ENCODE measurements at regions not wholly inside any gene's neighbourhood (a gene's known extent, or its start where the extent isn't known, plus 50 kb on each side); places are given as distances from the start of the nearest gene placed in this dataset.
"Not testable (repeated sequence)": the region's sequence is repeated elsewhere in the genome, so short reads cannot be mapped to it uniquely, and the experiment has no call there.

DNA sequence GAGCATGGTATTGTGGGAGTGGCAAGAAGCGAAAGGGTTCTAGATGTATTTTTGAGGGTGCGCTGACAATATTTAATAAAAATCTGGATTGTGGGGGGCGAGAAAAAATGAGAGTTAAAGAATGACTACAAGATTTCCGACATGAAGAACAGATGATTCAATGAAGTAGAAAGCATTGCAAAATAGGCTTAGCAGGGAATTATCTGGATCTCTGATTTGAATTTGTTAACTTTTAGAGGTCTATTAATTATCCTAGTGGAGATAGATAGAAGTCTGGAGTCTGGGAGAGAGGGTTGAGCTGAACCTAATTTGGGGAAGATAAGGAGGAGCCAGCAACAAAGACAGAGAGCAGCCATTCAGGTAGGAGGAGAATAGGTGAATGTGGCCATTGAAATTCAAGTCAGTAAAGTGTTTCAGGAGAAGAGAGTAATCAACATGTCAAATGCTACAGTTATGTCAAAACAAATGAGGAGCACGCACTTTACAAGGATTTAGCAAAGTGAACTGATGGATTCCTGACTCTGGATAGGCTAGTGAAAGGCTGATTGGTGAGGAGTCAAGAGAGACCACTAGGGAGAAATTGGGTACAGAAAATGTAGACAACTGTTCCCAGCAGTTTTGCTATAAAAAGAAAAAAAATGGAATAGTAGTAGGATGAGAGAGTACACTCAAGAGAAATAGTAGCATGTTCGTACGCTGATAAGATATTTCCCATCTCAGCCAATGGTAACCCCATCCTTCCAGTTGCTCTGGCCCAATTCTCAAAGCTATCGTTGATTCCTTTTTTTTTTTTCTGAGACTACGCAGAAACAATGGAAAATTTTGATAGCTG, 393.2 kb upstream of the CXADR start:
- Histone ChIP-seq H3K27me3 (ENCODE audit: control insufficient read depth, insufficient read depth, low read length) (no peaks in the 10 kb centered on the region), H3K36me3 (ENCODE audit: control insufficient read depth, insufficient read depth, low read length) (no peaks in the 10 kb centered on the region), H3K4me3 (ENCODE audit: low read depth, low read length) (no peak overlapping the region)
- DNase-seq (ENCODE audit: low read depth): no peak
- TF ChIP-seq, protein P1, sequence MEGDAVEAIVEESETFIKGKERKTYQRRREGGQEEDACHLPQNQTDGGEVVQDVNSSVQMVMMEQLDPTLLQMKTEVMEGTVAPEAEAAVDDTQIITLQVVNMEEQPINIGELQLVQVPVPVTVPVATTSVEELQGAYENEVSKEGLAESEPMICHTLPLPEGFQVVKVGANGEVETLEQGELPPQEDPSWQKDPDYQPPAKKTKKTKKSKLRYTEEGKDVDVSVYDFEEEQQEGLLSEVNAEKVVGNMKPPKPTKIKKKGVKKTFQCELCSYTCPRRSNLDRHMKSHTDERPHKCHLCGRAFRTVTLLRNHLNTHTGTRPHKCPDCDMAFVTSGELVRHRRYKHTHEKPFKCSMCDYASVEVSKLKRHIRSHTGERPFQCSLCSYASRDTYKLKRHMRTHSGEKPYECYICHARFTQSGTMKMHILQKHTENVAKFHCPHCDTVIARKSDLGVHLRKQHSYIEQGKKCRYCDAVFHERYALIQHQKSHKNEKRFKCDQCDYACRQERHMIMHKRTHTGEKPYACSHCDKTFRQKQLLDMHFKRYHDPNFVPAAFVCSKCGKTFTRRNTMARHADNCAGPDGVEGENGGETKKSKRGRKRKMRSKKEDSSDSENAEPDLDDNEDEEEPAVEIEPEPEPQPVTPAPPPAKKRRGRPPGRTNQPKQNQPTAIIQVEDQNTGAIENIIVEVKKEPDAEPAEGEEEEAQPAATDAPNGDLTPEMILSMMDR (IDR thresholded peaks at IDR 0.05; ENCODE audit: insufficient read depth, low read length, poor library complexity, severe bottlenecking): no peak

- H3K4me3 ChIP-seq (ENCODE audit: low read depth, low read length); DNase-seq (ENCODE audit: low read depth); H3K27me3 ChIP-seq (ENCODE audit: control insufficient read depth, insufficient read depth, low read length); H3K36me3 ChIP-seq (ENCODE audit: control insufficient read depth, insufficient read depth, low read length): not testable (repeated sequence)
These were observed 385.4 kb upstream of the CXADR start for GRCh38 chr21:17127395-17127794.

DNA sequence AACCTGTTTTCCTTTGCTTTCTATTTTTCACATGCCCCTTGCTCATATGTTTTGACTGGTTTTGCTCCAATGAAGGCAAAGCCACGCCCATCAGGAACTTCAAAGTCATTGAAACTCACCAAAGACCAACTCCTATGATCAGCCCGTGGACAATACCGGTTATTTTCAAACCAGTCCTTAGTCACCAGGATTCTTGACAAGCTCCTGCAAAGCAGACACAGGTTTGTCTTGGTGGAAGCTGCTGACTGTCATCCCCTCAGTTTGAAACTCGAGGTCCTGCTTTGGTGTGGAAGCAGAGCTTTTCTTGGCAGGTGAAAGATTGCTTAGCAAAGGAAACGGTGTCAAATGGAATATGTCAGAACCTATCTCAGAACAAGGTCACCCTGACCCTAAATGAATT, 384.7 kb upstream of the CXADR start:
- DNase-seq (ENCODE audit: low read depth): no peak
- Histone ChIP-seq H3K4me3 (ENCODE audit: low read depth, low read length) (no peak overlapping the region), H3K27me3 (ENCODE audit: control insufficient read depth, insufficient read depth, low read length) (no peaks in the 10 kb centered on the region), H3K36me3 (ENCODE audit: control insufficient read depth, insufficient read depth, low read length) (no peaks in the 10 kb centered on the region)
- TF ChIP-seq, protein P1 (IDR thresholded peaks at IDR 0.05; ENCODE audit: insufficient read depth, low read length, poor library complexity, severe bottlenecking): no peak

DNA sequence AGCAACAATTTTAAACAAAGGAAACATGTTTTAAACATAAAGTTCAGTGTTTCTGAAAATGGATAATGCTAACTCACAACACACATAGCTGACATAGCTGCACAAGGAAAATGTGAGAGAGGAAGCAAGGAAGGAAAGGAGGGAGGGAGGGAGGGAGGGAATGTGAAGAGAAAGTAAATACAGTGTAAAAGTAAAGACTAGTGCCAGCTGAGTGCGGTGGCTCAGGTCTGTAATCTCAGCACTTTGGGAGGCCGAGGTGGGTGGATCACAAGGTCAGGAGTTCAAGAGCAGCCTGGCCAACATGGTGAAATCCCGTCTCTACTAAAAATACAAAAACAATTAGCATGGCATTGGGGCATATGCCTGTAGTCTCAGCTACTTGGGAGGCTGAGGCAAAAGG, 373.7 kb upstream of the CXADR start:
- not testable (repeated sequence) for DNase-seq (ENCODE audit: low read depth); H3K36me3 ChIP-seq (ENCODE audit: control insufficient read depth, insufficient read depth, low read length); H3K4me3 ChIP-seq (ENCODE audit: low read depth, low read length); H3K27me3 ChIP-seq (ENCODE audit: control insufficient read depth, insufficient read depth, low read length)

DNA sequence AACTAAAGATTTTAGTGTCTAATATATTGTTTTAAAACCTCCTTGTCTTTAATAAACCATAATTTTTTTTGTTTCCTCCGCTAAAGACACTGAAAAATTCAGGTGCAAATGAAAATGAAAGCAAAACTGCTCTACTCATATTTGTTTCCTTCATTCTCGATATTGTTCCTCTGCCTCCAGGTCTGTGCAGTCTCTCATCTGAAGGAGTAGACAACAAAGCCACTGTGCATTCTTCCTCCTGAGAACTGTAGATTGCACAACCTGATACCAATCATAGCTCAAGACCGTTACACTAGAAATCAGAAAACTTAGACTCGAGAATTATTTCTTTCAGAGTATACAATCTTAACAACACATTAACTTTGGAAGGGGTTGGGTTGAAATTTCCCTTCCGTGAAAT, 373.1 kb upstream of the CXADR start:
- Histone ChIP-seq H3K36me3 (ENCODE audit: control insufficient read depth, insufficient read depth, low read length) (no peaks in the 10 kb centered on the region), H3K27me3 (ENCODE audit: control insufficient read depth, insufficient read depth, low read length) (no peaks in the 10 kb centered on the region), H3K4me3 (ENCODE audit: low read depth, low read length) (no peak overlapping the region)
- no peak for DNase-seq (ENCODE audit: low read depth)
- TF ChIP-seq, protein P1 (IDR thresholded peaks at IDR 0.05; ENCODE audit: insufficient read depth, low read length, poor library complexity, severe bottlenecking): no peak

DNA sequence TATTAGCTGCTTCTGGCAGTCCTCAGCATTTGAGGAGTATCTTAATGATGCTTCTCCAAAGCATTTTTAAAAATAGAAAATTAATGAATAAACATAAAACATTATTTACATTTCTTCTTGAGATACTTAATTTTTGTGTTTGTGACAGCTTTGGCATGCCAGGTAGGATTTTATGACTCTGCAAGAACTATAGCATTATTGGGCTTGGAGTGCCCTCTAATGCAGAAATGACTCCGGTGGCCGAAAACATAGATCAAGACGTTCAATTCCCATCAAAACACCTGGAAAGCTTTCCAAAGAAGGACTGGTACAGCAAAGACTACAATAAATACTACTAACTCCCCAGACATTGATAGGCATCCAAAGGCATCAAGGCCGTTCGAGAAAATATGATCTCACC, 366.4 kb upstream of the CXADR start:
- TF ChIP-seq, protein P1 (IDR thresholded peaks at IDR 0.05; ENCODE audit: insufficient read depth, low read length, poor library complexity, severe bottlenecking): no peak
- no peak for DNase-seq (ENCODE audit: low read depth)
- Histone ChIP-seq H3K4me3 (ENCODE audit: low read depth, low read length) (no peak overlapping the region), H3K27me3 (ENCODE audit: control insufficient read depth, insufficient read depth, low read length) (no peaks in the 10 kb centered on the region), H3K36me3 (ENCODE audit: control insufficient read depth, insufficient read depth, low read length) (no peaks in the 10 kb centered on the region)

DNA sequence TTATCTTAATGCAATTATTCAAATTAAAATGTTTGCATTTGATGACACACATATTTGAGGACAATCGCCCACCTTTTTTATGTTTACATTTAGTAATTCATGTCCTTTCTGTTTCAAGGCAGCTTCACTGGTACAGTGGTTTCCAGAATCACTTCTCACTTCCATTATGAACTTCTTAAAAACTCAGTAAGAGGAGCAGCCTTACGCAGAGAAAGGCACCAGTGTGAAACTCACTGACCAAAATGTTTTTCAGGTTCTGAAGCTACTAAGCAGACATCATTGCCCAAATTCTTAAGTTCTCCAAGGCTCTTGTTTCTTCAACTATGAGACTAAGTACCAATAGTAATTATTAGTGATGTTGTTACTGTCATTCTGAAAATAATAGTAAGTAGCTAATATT, 353.1 kb upstream of the CXADR start:
- DNase-seq (ENCODE audit: low read depth): no peak

More for the DNA sequence above, 353.1 kb upstream of the CXADR start:
- Histone ChIP-seq H3K4me3 (ENCODE audit: low read depth, low read length) (no peak overlapping the region), H3K27me3 (ENCODE audit: control insufficient read depth, insufficient read depth, low read length) (no peaks in the 10 kb centered on the region), H3K36me3 (ENCODE audit: control insufficient read depth, insufficient read depth, low read length) (no peaks in the 10 kb centered on the region)
- TF ChIP-seq, protein P1 (IDR thresholded peaks at IDR 0.05; ENCODE audit: insufficient read depth, low read length, poor library complexity, severe bottlenecking): no peak
